MM.1S (cell line): ENCODE measurements at regions not wholly inside any gene's neighbourhood (a gene's known extent, or its start where the extent isn't known, plus 50 kb on each side); places are given as distances from the start of the nearest gene placed in this dataset.

ENCODE experiments used
- DNase-seq: peaks from one replicate; pipeline ENCODE4 v3.0.0-alpha.2; 2015
- H2AFZ ChIP-seq: fragments of 300-600 bp; sonication (generic); 2 replicates; pipeline ENCODE4 v1.6.0; 2016; ENCODE audit warnings: antibody characterized with exemption, low read length
- H3F3A ChIP-seq: fragments of 300-600 bp; sonication (generic); 2 replicates; pipeline ENCODE4 v1.6.1; 2016; ENCODE audit warnings: mild to moderate bottlenecking, antibody characterized with exemption, low read length, moderate library complexity, mixed read lengths; ENCODE audit not compliant: insufficient read depth
- H3K27ac ChIP-seq: fragments of 300-600 bp; sonication (generic); 2 replicates; pipeline ENCODE4 v1.5.1; 2016; ENCODE audit warnings: mild to moderate bottlenecking, low read length
- H3K27me3 ChIP-seq: fragments of 300-600 bp; sonication (generic); replicated peaks from 2 replicates; pipeline ENCODE4 v1.6.0; 2016; ENCODE audit warnings: low read length; ENCODE audit not compliant: insufficient read depth
- H3K36me3 ChIP-seq: fragments of 300-600 bp; sonication (generic); replicated peaks from 2 replicates; pipeline ENCODE4 v1.6.1; 2016; ENCODE audit warnings: mild to moderate bottlenecking, low read length, mixed read lengths; ENCODE audit not compliant: insufficient read depth
- H3K4me1 ChIP-seq: fragments of 300-600 bp; sonication (generic); 2 replicates; pipeline ENCODE4 v1.6.1; 2016; ENCODE audit warnings: low read length, mixed read lengths
- H3K4me2 ChIP-seq: fragments of 300-600 bp; sonication (generic); 2 replicates; pipeline ENCODE4 v1.6.0; 2016; ENCODE audit warnings: low read depth, low read length
- H3K4me3 ChIP-seq: fragments of 300-600 bp; sonication (generic); 2 replicates; pipeline ENCODE4 v1.5.1; 2016; ENCODE audit warnings: low read length, mixed read lengths
- H3K79me2 ChIP-seq: fragments of 300-600 bp; sonication (generic); 2 replicates; pipeline ENCODE4 v1.6.1; 2016; ENCODE audit warnings: mixed run types, low read length, mixed read lengths
- H3K9ac ChIP-seq: fragments of 300-600 bp; sonication (generic); 2 replicates; pipeline ENCODE4 v1.6.1; 2016; ENCODE audit warnings: low read length, mixed read lengths
- H3K9me2 ChIP-seq: fragments of 300-600 bp; sonication (generic); replicated peaks from 2 replicates; pipeline ENCODE4 v1.6.1; 2016; ENCODE audit warnings: mild to moderate bottlenecking, low read length, mixed read lengths; ENCODE audit not compliant: insufficient read depth
- H3K9me3 ChIP-seq: fragments of 300-600 bp; sonication (generic); replicated peaks from 2 replicates; pipeline ENCODE4 v1.6.1; 2016; ENCODE audit warnings: mild to moderate bottlenecking, low read length, mixed read lengths; ENCODE audit not compliant: insufficient read depth
- H4K20me1 ChIP-seq: fragments of 300-600 bp; sonication (generic); 2 replicates; pipeline ENCODE4 v1.6.1; 2016; ENCODE audit warnings: mild to moderate bottlenecking, low read length, moderate library complexity, mixed read lengths; ENCODE audit not compliant: insufficient read depth
- EZH2 ChIP-seq: fragments of 300-600 bp; sonication (generic); optimal IDR thresholded peaks from 2 replicates; pipeline ENCODE3; 2017; ENCODE audit warnings: low read depth, mild to moderate bottlenecking, antibody characterized with exemption, low read length, mixed read lengths
- EZH2phosphoT487 ChIP-seq: fragments of 300-600 bp; sonication (generic); IDR thresholded peaks from 2 replicates; pipeline ENCODE4 v1.6.1; 2018; ENCODE audit warnings: antibody characterized with exemption, low read length
- TF ChIP-seq, protein P1 (sequence below): fragments of 300-600 bp; sonication (generic); IDR thresholded peaks from 2 replicates; pipeline ENCODE4 v1.5.1; 2016; ENCODE audit warnings: antibody characterized with exemption, low read length, mixed read lengths

DNA sequence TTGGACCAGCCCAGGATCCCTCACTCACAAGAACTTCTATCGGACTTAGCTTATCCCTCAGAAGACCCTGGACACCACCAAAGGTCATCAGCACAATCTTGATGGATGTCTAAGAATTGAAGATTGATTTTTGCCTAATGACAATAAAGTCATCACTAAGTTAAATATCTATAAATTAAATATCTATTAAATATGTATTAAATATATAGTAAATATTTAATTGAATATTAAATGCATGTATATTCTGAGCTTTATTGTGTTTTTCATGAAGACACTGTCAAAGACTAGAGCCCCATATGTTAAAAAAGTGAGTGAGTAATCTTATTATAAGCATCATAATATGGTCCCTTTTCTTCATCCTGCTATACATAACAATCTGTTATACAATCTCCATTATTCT, 751.1 kb downstream of the KCNJ2 start:
- no peaks in the 10 kb centered on the region for H4K20me1 ChIP-seq
- H3K27ac ChIP-seq: no peak overlapping the region
- H3K27me3 ChIP-seq: no peaks in the 10 kb centered on the region
- no peaks in the 10 kb centered on the region for H3K9me3 ChIP-seq
- no peaks in the 10 kb centered on the region for H3F3A ChIP-seq
- no peak overlapping the region for H2AFZ ChIP-seq
- no peaks in the 10 kb centered on the region for H3K4me1 ChIP-seq
- no peak overlapping the region for H3K9ac ChIP-seq
- H3K79me2 ChIP-seq: no peaks in the 10 kb centered on the region
- TF ChIP-seq, protein P1, sequence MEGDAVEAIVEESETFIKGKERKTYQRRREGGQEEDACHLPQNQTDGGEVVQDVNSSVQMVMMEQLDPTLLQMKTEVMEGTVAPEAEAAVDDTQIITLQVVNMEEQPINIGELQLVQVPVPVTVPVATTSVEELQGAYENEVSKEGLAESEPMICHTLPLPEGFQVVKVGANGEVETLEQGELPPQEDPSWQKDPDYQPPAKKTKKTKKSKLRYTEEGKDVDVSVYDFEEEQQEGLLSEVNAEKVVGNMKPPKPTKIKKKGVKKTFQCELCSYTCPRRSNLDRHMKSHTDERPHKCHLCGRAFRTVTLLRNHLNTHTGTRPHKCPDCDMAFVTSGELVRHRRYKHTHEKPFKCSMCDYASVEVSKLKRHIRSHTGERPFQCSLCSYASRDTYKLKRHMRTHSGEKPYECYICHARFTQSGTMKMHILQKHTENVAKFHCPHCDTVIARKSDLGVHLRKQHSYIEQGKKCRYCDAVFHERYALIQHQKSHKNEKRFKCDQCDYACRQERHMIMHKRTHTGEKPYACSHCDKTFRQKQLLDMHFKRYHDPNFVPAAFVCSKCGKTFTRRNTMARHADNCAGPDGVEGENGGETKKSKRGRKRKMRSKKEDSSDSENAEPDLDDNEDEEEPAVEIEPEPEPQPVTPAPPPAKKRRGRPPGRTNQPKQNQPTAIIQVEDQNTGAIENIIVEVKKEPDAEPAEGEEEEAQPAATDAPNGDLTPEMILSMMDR: no peak
- TF ChIP-seq EZH2 (no peak), EZH2phosphoT487 (no peak)
- DNase-seq: no peak
- H3K9me2 ChIP-seq: no peaks in the 10 kb centered on the region
- H3K4me2 ChIP-seq: no peak overlapping the region
- no peak overlapping the region for H3K4me3 ChIP-seq
- H3K36me3 ChIP-seq: no peaks in the 10 kb centered on the region

GRCh38 chr17:70922268-70922667, 752.9 kb downstream of the KCNJ2 start:
- no peaks in the 10 kb centered on the region for H3K27me3 ChIP-seq
- no peak for DNase-seq
- H3K9me2 ChIP-seq: no peaks in the 10 kb centered on the region
- H2AFZ ChIP-seq: no peak overlapping the region
- no peak overlapping the region for H3K27ac ChIP-seq
- no peaks in the 10 kb centered on the region for H4K20me1 ChIP-seq
- H3K36me3 ChIP-seq: no peaks in the 10 kb centered on the region
- H3K79me2 ChIP-seq: no peaks in the 10 kb centered on the region
- no peak overlapping the region for H3K9ac ChIP-seq
- no peak overlapping the region for H3K4me2 ChIP-seq
- H3K9me3 ChIP-seq: no peaks in the 10 kb centered on the region
- H3F3A ChIP-seq: no peaks in the 10 kb centered on the region
- TF ChIP-seq, protein P1: no peak
- TF ChIP-seq EZH2phosphoT487: no peak
- no peak for TF ChIP-seq EZH2
- H3K4me1 ChIP-seq: no peaks in the 10 kb centered on the region
- no peak overlapping the region for H3K4me3 ChIP-seq

DNA sequence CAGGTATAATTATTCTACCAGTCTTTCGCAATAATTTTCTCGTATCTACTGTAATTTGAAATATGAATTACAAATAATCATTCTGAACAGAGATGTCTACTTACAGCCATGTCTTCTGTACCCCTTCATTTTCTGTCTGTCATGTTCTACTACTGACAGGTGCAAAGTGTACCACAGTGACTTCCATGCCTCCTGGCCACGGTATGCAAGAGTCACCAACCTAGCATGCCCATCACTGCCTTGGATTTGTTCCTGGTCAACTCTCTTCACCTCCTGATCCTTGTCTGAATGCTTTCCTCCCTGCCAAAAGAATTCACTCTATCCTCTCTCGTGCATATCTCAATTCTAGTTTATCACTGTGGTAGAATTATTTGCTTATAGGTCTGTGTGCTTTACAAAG, 755.4 kb downstream of the KCNJ2 start:
- Histone ChIP-seq H4K20me1 (no peaks in the 10 kb centered on the region), H3K9me2 (no peaks in the 10 kb centered on the region), H3F3A (no peaks in the 10 kb centered on the region), H3K27me3 (no peaks in the 10 kb centered on the region), H3K36me3 (no peaks in the 10 kb centered on the region), H3K9me3 (no peaks in the 10 kb centered on the region), H3K27ac (no peak overlapping the region; the same call in 1 of the 2 replicates), H3K79me2 (no peaks in the 10 kb centered on the region), H3K4me1 (no peaks in the 10 kb centered on the region), H3K4me3 (no peak overlapping the region), H3K4me2 (no peak overlapping the region), H2AFZ (no peak overlapping the region), H3K9ac (no peak overlapping the region)
- TF ChIP-seq, protein P1: no peak
- TF ChIP-seq EZH2 (no peak), EZH2phosphoT487 (no peak)
- DNase-seq: no peak

DNA sequence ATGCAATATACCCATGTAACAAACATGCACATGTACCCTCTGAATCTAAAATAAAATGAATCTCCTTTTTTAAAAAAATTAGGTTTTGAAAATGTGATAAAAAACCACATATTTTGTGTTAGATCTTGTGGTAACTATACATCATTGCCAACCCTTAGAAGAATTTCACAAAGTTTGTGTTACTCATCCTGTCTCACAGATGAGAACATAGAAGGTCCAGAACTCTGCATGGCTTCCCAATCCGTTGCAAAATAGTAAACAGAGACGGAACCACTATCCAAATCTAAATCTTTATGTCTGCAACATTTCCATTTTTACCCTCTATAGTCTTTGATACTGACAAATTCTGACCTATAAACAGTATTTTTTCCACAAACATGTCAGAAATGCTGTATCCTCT, 759.9 kb downstream of the KCNJ2 start:
- H3K9ac ChIP-seq: no peak overlapping the region
- no peaks in the 10 kb centered on the region for H3K9me2 ChIP-seq
- no peak overlapping the region for H3K4me3 ChIP-seq
- no peak overlapping the region for H3K27ac ChIP-seq
- H2AFZ ChIP-seq: no peak overlapping the region
- H3K4me2 ChIP-seq: no peak overlapping the region
- H3F3A ChIP-seq: no peaks in the 10 kb centered on the region
- no peaks in the 10 kb centered on the region for H3K4me1 ChIP-seq
- no peaks in the 10 kb centered on the region for H3K27me3 ChIP-seq
- no peaks in the 10 kb centered on the region for H3K9me3 ChIP-seq
- TF ChIP-seq, protein P1: no peak
- TF ChIP-seq EZH2 (no peak), EZH2phosphoT487 (no peak)
- no peaks in the 10 kb centered on the region for H3K79me2 ChIP-seq
- no peak for DNase-seq
- no peaks in the 10 kb centered on the region for H4K20me1 ChIP-seq
- no peaks in the 10 kb centered on the region for H3K36me3 ChIP-seq
